C4-2B (cell line): ENCODE measurements at regions not wholly inside any gene's neighbourhood (a gene's known extent, or its start where the extent isn't known, plus 50 kb on each side); places are given as distances from the start of the nearest gene placed in this dataset.

ENCODE experiments used
- CTCF ChIP-seq: fragments of 450-650 bp; conservative IDR thresholded peaks from 2 replicates; pipeline ENCODE4 v1.5.1; 2017; ENCODE audit warnings: mild to moderate bottlenecking
- ZFX ChIP-seq: fragments of 450-650 bp; IDR thresholded peaks from 2 replicates; pipeline ENCODE4 v1.6.1; 2017

GRCh38 chr11:97764605-97765004 lies 1256.1 kb upstream of the CNTN5 start:
- TF ChIP-seq CTCF (no peak), ZFX (no peak)
